Transverse colon (tissue), 4 donors: ENCODE measurements at regions not wholly inside any gene's neighbourhood (a gene's known extent, or its start where the extent isn't known, plus 50 kb on each side); places are given as distances from the start of the nearest gene placed in this dataset.

ENCODE experiments used
- DNase-seq: peaks from one replicate; pipeline ENCODE4 v3.0.0-alpha.2; 2019
- H3K27ac ChIP-seq, 4 donors: fragments of 200-600 bp; sonication (generic); 2 replicates each; pipeline ENCODE4 v1.5.1; 2016 to 2018; ENCODE audit warnings: inconsistent platforms in 4 of 4
- H3K27me3 ChIP-seq: fragments of 200-600 bp; sonication (generic); 2 replicates; pipeline ENCODE4 v1.5.1; 2017; ENCODE audit warnings: inconsistent platforms
- H3K36me3 ChIP-seq, 4 donors: fragments of 200-600 bp; sonication (generic); 2 replicates each; pipeline ENCODE4 v1.5.1; 2017 to 2019; ENCODE audit warnings: inconsistent platforms in 4 of 4
- H3K4me1 ChIP-seq, 4 donors: fragments of 200-600 bp; sonication (generic); 2 replicates each; pipeline ENCODE4 v1.5.1; 2017 to 2020; ENCODE audit warnings: inconsistent platforms in 4 of 4
- H3K4me3 ChIP-seq, 4 donors: fragments of 200-600 bp; sonication (generic); 1 replicate in 1 of 4; 2 replicates in 3 of 4; pipeline versions ENCODE4 v1.5.1 to v1.6.1; 2017 to 2019; ENCODE audit warnings: inconsistent platforms in 4 of 4
- H3K9me3 ChIP-seq, 2 donors: fragments of 200-600 bp; sonication (generic); 2 replicates each; pipeline ENCODE4 v1.5.1; 2017 to 2019; ENCODE audit warnings: inconsistent platforms in 2 of 2
- CTCF ChIP-seq, 5 experiments: fragments of 200-600 bp in 3 of 5; fragments of 450-650 bp in 2 of 5; sonication (generic) in 3 of 5; IDR thresholded peaks; 1 replicate in 2 of 5; 2 replicates in 3 of 5; pipeline ENCODE4 v1.5.1; 2016 to 2017; ENCODE audit warnings: antibody characterized with exemption in 5 of 5, inconsistent platforms in 3 of 5, mild to moderate bottlenecking in 2 of 5, moderate library complexity in 1 of 5
- EP300 ChIP-seq: sonication (generic); formaldehyde crosslinking; IDR thresholded peaks from one replicate; pipeline ENCODE4 v1.6.1; 2017; ENCODE audit warnings: antibody characterized with exemption, low read depth
- POLR2A ChIP-seq: fragments of 450-650 bp; IDR thresholded peaks from one replicate; pipeline ENCODE4 v1.6.1; 2016; ENCODE audit warnings: antibody characterized with exemption, mild to moderate bottlenecking, moderate library complexity
- POLR2AphosphoS5 ChIP-seq, 3 donors: sonication (generic); formaldehyde crosslinking; IDR thresholded peaks; one replicate each; pipeline ENCODE4 v1.6.1; 2016; ENCODE audit warnings: antibody characterized with exemption in 3 of 3
- WGBS, 2 donors: methylation state at CpG; one replicate each; pipeline ENCODE4 v1.1.5; 2018; ENCODE audit warnings: low coverage in 1 of 2; 5-methylcytosine and 5-hydroxymethylcytosine counted together
- in situ Hi-C, 4 donors: fragments of 200-750 bp; cut with MboI; loops; one replicate each; pipeline versions ENCODE4 v1.15.0 to v1.15.1; 2017; ENCODE audit warnings: low sequenced_read_pairs in 3 of 4, low pct_ligation_motif_present in 1 of 4, low pct_unique_long_range_greater_than_20kb in 1 of 4
- intact Hi-C: fragments of 100-400 bp; cut with DNase I; formaldehyde crosslinking; loops from one replicate; pipeline ENCODE4 v1.15.1; 2023; ENCODE audit warnings: low total_unique reads

DNA sequence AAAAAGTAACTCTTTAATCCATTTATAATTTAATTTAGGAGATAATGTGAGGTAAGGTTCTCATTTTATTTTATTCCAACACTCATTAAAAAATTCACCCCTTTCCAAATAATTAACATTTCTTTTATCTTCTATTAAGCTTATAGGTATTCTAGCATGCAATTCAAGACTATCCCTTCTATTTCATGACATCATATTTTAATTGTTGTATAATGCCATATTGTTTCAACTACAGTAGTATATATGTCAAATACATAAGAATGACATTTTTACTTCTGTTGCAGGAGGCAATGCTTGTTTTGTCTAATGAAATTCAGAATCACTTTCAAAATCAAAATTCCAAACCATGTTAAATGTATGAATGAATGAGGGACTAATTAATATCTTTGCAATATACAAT lies 76.2 kb downstream of the MAFB start:
- in situ Hi-C loops, result no loop called here
- Histone ChIP-seq H3K4me1 (no peaks in the 10 kb centered on the region), H3K27me3 (peaks cover 6% of the 10 kb centered on the region), H3K4me3 (no peak overlapping the region), H3K27ac (no peak overlapping the region), H3K36me3 (no peaks in the 10 kb centered on the region), H3K9me3 (no peaks in the 10 kb centered on the region)
- DNase-seq, result no peak
- intact Hi-C loops, result loop anchor here (10.0 kb wide), 1 partner anchor 1592 kb away; no protein-coding TSS in a partner anchor
- TF ChIP-seq POLR2AphosphoS5 (IDR thresholded peaks at IDR 0.05) (no peak), EP300 (no peak), POLR2A (no peak), CTCF (IDR thresholded peaks at IDR 0.05) (no peak)

DNA sequence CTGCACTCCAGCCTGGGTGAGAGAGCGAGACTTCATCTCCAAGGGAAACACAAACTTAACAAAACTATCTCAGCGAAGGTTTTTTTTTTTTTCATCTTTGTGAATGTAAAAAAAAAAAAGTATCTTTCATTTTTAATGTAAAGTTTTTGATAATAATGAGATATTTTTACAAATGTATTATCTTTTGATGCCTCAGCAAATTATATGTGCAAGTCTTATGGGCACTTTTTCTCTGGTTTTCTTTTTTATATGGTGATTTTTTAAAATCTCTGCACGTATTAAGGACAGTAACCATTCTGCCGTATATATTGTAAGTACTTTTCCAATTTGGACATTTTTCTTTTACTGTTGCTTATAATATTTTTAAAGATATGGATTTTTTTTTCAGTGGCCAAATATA lies 76.8 kb downstream of the MAFB start:
- Histone ChIP-seq H3K4me1 (no peaks in the 10 kb centered on the region), H3K36me3 (no peaks in the 10 kb centered on the region), H3K4me3 (no peak overlapping the region), H3K27ac (no peak overlapping the region), H3K27me3 (peaks cover 6% of the 10 kb centered on the region), H3K9me3 (no peaks in the 10 kb centered on the region)
- in situ Hi-C loops (no loop called here), intact Hi-C loops (loop anchor here (10.0 kb wide), 1 partner anchor 1593 kb away; no protein-coding TSS in a partner anchor)
- no peak for DNase-seq
- 81 to 85% methylated on average over 4 of the region's 4 CpGs for WGBS, 2 donors
- no peak for TF ChIP-seq CTCF (IDR thresholded peaks at IDR 0.05)
- no peak for TF ChIP-seq EP300
- TF ChIP-seq POLR2AphosphoS5 (IDR thresholded peaks at IDR 0.05), result no peak
- no peak for TF ChIP-seq POLR2A

- no peak for DNase-seq
- no peaks in the 10 kb centered on the region for H3K9me3 ChIP-seq
- WGBS, 2 donors, result 45 to 58% methylated on average over 3 of the region's 3 CpGs
- H3K4me3 ChIP-seq, result no peak overlapping the region
- no peak overlapping the region for H3K27ac ChIP-seq
- peaks cover 6% of the 10 kb centered on the region for H3K27me3 ChIP-seq
- no peaks in the 10 kb centered on the region for H3K36me3 ChIP-seq
- no peak for TF ChIP-seq EP300
- no peak for TF ChIP-seq POLR2AphosphoS5 (IDR thresholded peaks at IDR 0.05)
- no peak for TF ChIP-seq CTCF (IDR thresholded peaks at IDR 0.05)
- TF ChIP-seq POLR2A, result no peak
- in situ Hi-C loops (no loop called here), intact Hi-C loops (loop anchor here (10.0 kb wide), 1 partner anchor 1594 kb away; no protein-coding TSS in a partner anchor)
- H3K4me1 ChIP-seq, result no peaks in the 10 kb centered on the region
Measured at GRCh38 chr20:40610730-40611129, 78.3 kb downstream of the MAFB start.

DNA sequence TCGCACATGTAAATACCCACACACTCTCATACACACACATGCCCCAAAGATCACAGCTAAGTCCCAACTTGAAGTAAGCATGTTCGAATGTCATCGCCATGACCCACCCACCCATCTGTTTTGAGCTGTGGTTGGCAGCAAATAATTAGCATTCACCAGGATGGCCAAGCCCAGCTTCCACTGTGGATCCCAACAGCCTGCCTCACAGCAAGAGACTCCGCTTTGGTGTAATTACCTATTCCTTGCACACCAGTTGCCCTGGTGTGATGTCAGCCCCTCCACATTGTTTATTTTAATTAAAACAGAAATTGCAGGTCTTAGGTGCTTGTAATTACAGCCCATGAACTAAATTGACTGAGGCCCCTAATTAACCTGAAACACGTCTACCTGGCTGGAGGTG lies 81.1 kb downstream of the MAFB start:
- TF ChIP-seq EP300 (no peak), POLR2A (no peak), POLR2AphosphoS5 (IDR thresholded peaks at IDR 0.05) (no peak), CTCF (IDR thresholded peaks at IDR 0.05) (no peak)
- no peak overlapping the region for H3K27ac ChIP-seq
- no peaks in the 10 kb centered on the region for H3K4me1 ChIP-seq
- no peak overlapping the region for H3K4me3 ChIP-seq
- intact Hi-C loops, result no loop called here
- DNase-seq, result no peak
- H3K27me3 ChIP-seq, result no peaks in the 10 kb centered on the region
- H3K9me3 ChIP-seq, result no peaks in the 10 kb centered on the region
- in situ Hi-C loops, result no loop called here
- H3K36me3 ChIP-seq, result no peaks in the 10 kb centered on the region
- WGBS, 2 donors, result 90 to 96% methylated on average over 3 to 5 of the region's 5 CpGs
